K562 (cell line): ENCODE measurements at regions not wholly inside any gene's neighbourhood (a gene's known extent, or its start where the extent isn't known, plus 50 kb on each side); places are given as distances from the start of the nearest gene placed in this dataset.

Source experiments
- ATAC-seq: fragments of 200-7000 bp; cut with Tn5 transposase; 3 replicates; pipeline ENCODE4 v1.9.1; 2020; ENCODE audit warnings: moderate library complexity
- BruUV-seq: library from RNA; stranded (reverse); fragments of 400-500 nt; replicated peaks from 2 replicates; lab custom pipeline; 2021; lab: Mats Ljungman, UMichigan
- CTCF ChIA-PET: fragments of 300-600 bp; formaldehyde crosslinking; extraction: SDS; loops from one replicate; lab custom pipeline; 2021; ENCODE audit warnings: low intra/inter-chr PET ratio; lab: Yijun Ruan, JAX
- POLR2A ChIA-PET: fragments of 300-600, 350-650 bp; sonication (Branson Sonifier 250); formaldehyde crosslinking; extraction: SDS; loops from one replicate; lab custom pipeline; 2021; ENCODE audit warnings: antibody characterized with exemption, inconsistent platforms; lab: Yijun Ruan, JAX
- DNase-seq, 4 experiments: peaks; one replicate each; pipeline versions ENCODE4 v3.0.0 to v3.0.0-alpha.2; 2011 to 2018; ENCODE audit warnings: low spot score in 3 of 4, mixed read lengths in 3 of 4; ENCODE audit errors: extremely low read depth in 1 of 4
- FAIRE-seq: peaks from 2 replicates; lab custom pipeline; 2011; peaks lifted over from hg19 to GRCh38; lab: Jason Lieb, UNC
- H2AFZ ChIP-seq: 2 replicates; pipeline ENCODE4 v1.6.0; 2011; ENCODE audit warnings: low read depth, low read length, control low read depth, inconsistent platforms
- H3K27ac ChIP-seq: fragments of 200-600 bp; 3 replicates; pipeline ENCODE4 v1.8.0; 2011; ENCODE audit warnings: low read depth, mild to moderate bottlenecking, control low read depth, inconsistent platforms, low read length, moderate library complexity, mixed read lengths; ENCODE audit errors: extremely low read depth
- H3K27me3 ChIP-seq, 2 experiments: fragments of 300-600 bp in 1 of 2; 2 replicates in 1 of 2; 3 replicates in 1 of 2; pipeline versions ENCODE4 v1.6.0 to v1.8.0; 2011; ENCODE audit warnings: inconsistent platforms in 2 of 2, low read length in 2 of 2, mild to moderate bottlenecking in 1 of 2, mixed read lengths in 1 of 2, moderate library complexity in 1 of 2; ENCODE audit not compliant: control insufficient read depth in 2 of 2, insufficient read depth in 2 of 2
- H3K36me3 ChIP-seq: fragments of 300-600 bp; 3 replicates; pipeline ENCODE4 v1.8.0; 2011; ENCODE audit warnings: mild to moderate bottlenecking, low read length, inconsistent platforms; ENCODE audit not compliant: control insufficient read depth, insufficient read depth
- H3K4me1 ChIP-seq, 2 experiments: fragments of 200-600 bp in 1 of 2; replicated peaks in 1 of 2; 2 replicates in 1 of 2; 3 replicates in 1 of 2; pipeline versions ENCODE4 v1.5.1 to v1.8.0; 2011; ENCODE audit warnings: inconsistent platforms in 2 of 2, low read length in 2 of 2, mild to moderate bottlenecking in 1 of 2, mixed read lengths in 1 of 2, moderate library complexity in 1 of 2; ENCODE audit not compliant: control insufficient read depth in 2 of 2, insufficient read depth in 2 of 2
- H3K4me2 ChIP-seq: 2 replicates; pipeline ENCODE4 v1.6.1; 2011; ENCODE audit warnings: low read length, control low read depth, inconsistent platforms, mixed read lengths; ENCODE audit not compliant: insufficient read depth
- H3K4me3 ChIP-seq: fragments of 200-600 bp; sonication (generic), shearing (Covaris generic); 2 replicates; pipeline ENCODE4 v1.5.1; 2016; ENCODE audit warnings: control low read depth, inconsistent platforms
- H3K79me2 ChIP-seq: fragments of 200-600 bp; 3 replicates; pipeline ENCODE4 v1.8.0; 2011; ENCODE audit warnings: low read length, inconsistent platforms; ENCODE audit not compliant: control insufficient read depth, insufficient read depth
- H3K9ac ChIP-seq, 2 experiments: 2 replicates each; pipeline versions ENCODE4 v1.6.0 to v1.6.1; 2011; ENCODE audit warnings: low read depth in 2 of 2, low read length in 2 of 2, control low read depth in 1 of 2, inconsistent platforms in 1 of 2, mild to moderate bottlenecking in 1 of 2, mixed read lengths in 1 of 2; ENCODE audit not compliant: insufficient read depth in 1 of 2
- H3K9me1 ChIP-seq: one replicate; pipeline ENCODE4 v1.6.0; 2011; ENCODE audit warnings: inconsistent platforms, mild to moderate bottlenecking, low read length, moderate library complexity; ENCODE audit not compliant: control insufficient read depth, insufficient read depth
- H3K9me3 ChIP-seq: replicated peaks from 2 replicates; pipeline ENCODE4 v1.5.1; 2011; ENCODE audit warnings: low read depth, low read length, inconsistent platforms; ENCODE audit not compliant: control insufficient read depth, insufficient read depth
- H4K20me1 ChIP-seq: replicated peaks from 2 replicates; pipeline ENCODE4 v1.6.1; 2011; ENCODE audit warnings: low read length, inconsistent platforms, mixed read lengths; ENCODE audit not compliant: control insufficient read depth, insufficient read depth
- ASH1L ChIP-seq: fragments of 450-650 bp; IDR thresholded peaks from 2 replicates; pipeline ENCODE4 v1.6.1; 2018; ENCODE audit warnings: borderline replicate concordance, mild to moderate bottlenecking, low read depth; ENCODE audit not compliant: partially characterized antibody
- CREB3 ChIP-seq: fragments of 450-650 bp; conservative IDR thresholded peaks from 2 replicates; pipeline ENCODE4 v1.6.1; 2016; ENCODE audit warnings: missing genetic modification characterization, low read depth, mild to moderate bottlenecking, missing compliant biosample characterization, moderate library complexity
- HES1 ChIP-seq: fragments of 450-650 bp; IDR thresholded peaks from 2 replicates; pipeline ENCODE4 v1.6.1; 2016; ENCODE audit warnings: low read depth, mild to moderate bottlenecking, moderate library complexity
- NR2C1 ChIP-seq, 2 experiments: fragments of 450-650 bp; IDR thresholded peaks; 2 replicates each; pipeline ENCODE4 v1.6.1; 2017; ENCODE audit warnings: mild to moderate bottlenecking in 2 of 2, antibody characterized with exemption in 1 of 2, inconsistent platforms in 1 of 2, missing compliant biosample characterization in 1 of 2, missing genetic modification characterization in 1 of 2
- PTBP1 ChIP-seq: fragments of 200-400 bp; formaldehyde crosslinking; IDR thresholded peaks from 2 replicates; pipeline ENCODE4 v1.6.1; 2017; ENCODE audit warnings: low read depth, low read length
- SRSF9 ChIP-seq: fragments of 200-400 bp; formaldehyde crosslinking; IDR thresholded peaks from 2 replicates; pipeline ENCODE4 v1.6.1; 2017; ENCODE audit warnings: low read depth, low read length, borderline replicate concordance
- ZKSCAN1 ChIP-seq: fragments of 150-350 bp; IDR thresholded peaks from 2 replicates; pipeline ENCODE4 v1.6.1; 2016; ENCODE audit warnings: low read depth, low read length
- ZNF24 ChIP-seq: fragments of 450-650 bp; IDR thresholded peaks from 2 replicates; pipeline ENCODE4 v1.6.1; 2016
- ZNF384 ChIP-seq: IDR thresholded peaks from 2 replicates; pipeline ENCODE4 v1.6.1; 2012; ENCODE audit warnings: low read depth, low read length, improper control_type of control experiment
- WGBS: fragments of 100-300 bp; shearing (Covaris generic); methylation state at CpG from one replicate; pipeline ENCODE4 v1.1.6; 2016; ENCODE audit warnings: low coverage, mixed read lengths; ENCODE audit not compliant: insufficient coverage; ENCODE audit errors: missing lambda C conversion rate; 5-methylcytosine and 5-hydroxymethylcytosine counted together
- in situ Hi-C: fragments of 300-500 bp; cut with MboI; formaldehyde crosslinking; loops from 4 replicates; pipeline ENCODE4 v1.15.0; 2018; ENCODE audit warnings: inconsistent platforms, mixed read lengths
- intact Hi-C: fragments of 100-400 bp; cut with micrococcal nuclease; formaldehyde crosslinking; loops from 2 replicates; pipeline ENCODE4 v1.14.2; 2022

- no peaks in the 10 kb centered on the region for H3K36me3 ChIP-seq
- CTCF ChIA-PET, result no interaction called here
- H4K20me1 ChIP-seq, result no peaks in the 10 kb centered on the region
- WGBS, result 0% methylated on average over 8 of the region's 8 CpGs
- no peak overlapping the region for H3K4me3 ChIP-seq
- no peak overlapping the region for H2AFZ ChIP-seq
- DNase-seq (no peak), ATAC-seq (no peak), FAIRE-seq (no peak)
- no peaks in the 10 kb centered on the region for H3K4me1 ChIP-seq
- intact Hi-C loops (no loop called here), in situ Hi-C loops (no loop called here)
- no peaks in the 10 kb centered on the region for H3K9me3 ChIP-seq
- H3K9ac ChIP-seq, result no peak overlapping the region
- no peaks in the 10 kb centered on the region for H3K9me1 ChIP-seq
- BruUV-seq, result no TSS peak
- H3K4me2 ChIP-seq, result no peak overlapping the region
- H3K79me2 ChIP-seq, result no peaks in the 10 kb centered on the region
- H3K27ac ChIP-seq, result no peak overlapping the region
- POLR2A ChIA-PET, result interaction anchor here (0.8 to 1.8 kb wide), 3 partner anchors 9 to 42 kb away, joined by 3 to 5 read pairs (median 3); no protein-coding TSS in a partner anchor
- no peak for TF ChIP-seq ZNF384
- no peak for TF ChIP-seq HES1
- peaks cover 0 to 4% of the 10 kb centered on the region in 2 experiments; a peak in 3 of 5 replicates for H3K27me3 ChIP-seq
Measured at GRCh38 chr15:69658411-69658945, 205.9 kb downstream of the RPLP1 start.

- CTCF ChIA-PET, result no interaction called here
- 0% methylated on average over 4 of the region's 5 CpGs for WGBS
- FAIRE-seq, result no peak
- TF ChIP-seq CREB3 (tag), result no peak
- no peak for TF ChIP-seq SRSF9
- TF ChIP-seq ASH1L, result no peak
- no peak for TF ChIP-seq NR2C1 (IDR thresholded peaks at IDR 0.05)
- TF ChIP-seq NR2C1 (tag; IDR thresholded peaks at IDR 0.05), result no peak
- no peak for TF ChIP-seq ZNF24
- no peak for TF ChIP-seq PTBP1
- no peak for TF ChIP-seq ZKSCAN1
Measured at GRCh38 chr15:69659454-69660050, 206.9 kb downstream of the RPLP1 start.

More at GRCh38 chr15:69659454-69660050, 206.9 kb downstream of the RPLP1 start:
- Histone ChIP-seq H3K4me3 (no peak overlapping the region), H3K36me3 (no peaks in the 10 kb centered on the region), H3K9ac (no peak overlapping the region), H3K27ac (no peak overlapping the region), H3K4me1 (no peaks in the 10 kb centered on the region), H2AFZ (no peak overlapping the region), H3K4me2 (no peak overlapping the region), H4K20me1 (no peaks in the 10 kb centered on the region), H3K27me3 (peaks cover 6 to 9% of the 10 kb centered on the region in 2 experiments), H3K9me3 (no peaks in the 10 kb centered on the region), H3K79me2 (no peaks in the 10 kb centered on the region), H3K9me1 (no peaks in the 10 kb centered on the region)
- in situ Hi-C loops, result no loop called here
- ATAC-seq, result no peak
- intact Hi-C loops, result no loop called here
- no TSS peak for BruUV-seq
- POLR2A ChIA-PET, result interaction anchor here (0.8 to 1.8 kb wide), 3 partner anchors 10 to 43 kb away, joined by 3 to 5 read pairs (median 3); no protein-coding TSS in a partner anchor
- DNase-seq, result no peak
